GM20000 (cell line): ENCODE measurements at regions not wholly inside any gene's neighbourhood (a gene's known extent, or its start where the extent isn't known, plus 50 kb on each side); places are given as distances from the start of the nearest gene placed in this dataset.

Experiments
- DNase-seq: peaks from one replicate; pipeline ENCODE4 v3.0.0; 2012; ENCODE audit warnings: low spot score
- CTCF ChIP-seq: IDR thresholded peaks from 2 replicates; pipeline ENCODE4 v1.5.1; 2012; ENCODE audit warnings: mild to moderate bottlenecking, control low read depth; ENCODE audit errors: extremely low read depth, missing control alignments

GRCh38 chr5:125611541-125611940 is 811.7 kb upstream of the GRAMD2B start:
- no peak for DNase-seq
- no peak for TF ChIP-seq CTCF

- TF ChIP-seq CTCF: no peak
- DNase-seq: no peak
Measured at GRCh38 chr5:125612181-125612721, 811.0 kb upstream of the GRAMD2B start.

GRCh38 chr5:125612776-125613175 is 810.4 kb upstream of the GRAMD2B start:
- no peak for TF ChIP-seq CTCF
- no peak for DNase-seq

GRCh38 chr5:125630237-125630636 is 793.0 kb upstream of the GRAMD2B start:
- no peak for DNase-seq
- TF ChIP-seq CTCF: no peak

- TF ChIP-seq CTCF: no peak
- DNase-seq: no peak
Measured at GRCh38 chr5:125633523-125633922, 789.7 kb upstream of the GRAMD2B start.

- no peak for DNase-seq
- TF ChIP-seq CTCF: no peak
Measured at GRCh38 chr5:125634216-125634835, 788.9 kb upstream of the GRAMD2B start.

GRCh38 chr5:125639858-125640257 is 783.4 kb upstream of the GRAMD2B start:
- DNase-seq: no peak
- TF ChIP-seq CTCF: no peak
